Smooth muscle cell (in vitro differentiated cells): ENCODE measurements at regions not wholly inside any gene's neighbourhood (a gene's known extent, or its start where the extent isn't known, plus 50 kb on each side); places are given as distances from the start of the nearest gene placed in this dataset.

ENCODE experiments used
- DNase-seq: peaks from one replicate; lab custom pipeline; 2025; ENCODE audit not compliant: unreplicated experiment; lab: John Stamatoyannopoulos, UW
- H2AFZ ChIP-seq: fragments of 200-600 bp; sonication (generic); 2 replicates; pipeline ENCODE4 v1.6.0; 2016; ENCODE audit warnings: antibody characterized with exemption, low read depth, mild to moderate bottlenecking
- H3F3A ChIP-seq: fragments of 200-600 bp; sonication (generic); 2 replicates; pipeline ENCODE4 v1.6.0; 2017; ENCODE audit warnings: antibody characterized with exemption, low read depth
- H3K27ac ChIP-seq: fragments of 200-600 bp; sonication (generic); 2 replicates; pipeline ENCODE4 v1.5.1; 2016; ENCODE audit warnings: low read depth, mild to moderate bottlenecking
- H3K27me3 ChIP-seq: fragments of 200-600 bp; sonication (generic); 2 replicates; pipeline ENCODE4 v1.6.1; 2016; ENCODE audit warnings: low read depth, mild to moderate bottlenecking
- H3K36me3 ChIP-seq: fragments of 200-600 bp; sonication (generic); 2 replicates; pipeline ENCODE4 v1.5.1; 2016; ENCODE audit warnings: low read depth
- H3K4me1 ChIP-seq: fragments of 200-600 bp; sonication (generic); 2 replicates; pipeline ENCODE4 v1.5.1; 2016; ENCODE audit warnings: low read depth
- H3K4me2 ChIP-seq: fragments of 200-600 bp; sonication (generic); 2 replicates; pipeline ENCODE4 v1.6.0; 2016; ENCODE audit warnings: mild to moderate bottlenecking
- H3K4me3 ChIP-seq: fragments of 200-600 bp; sonication (generic); 2 replicates; pipeline ENCODE4 v1.5.1; 2016; ENCODE audit warnings: mild to moderate bottlenecking
- H3K79me2 ChIP-seq: fragments of 200-600 bp; sonication (generic); 2 replicates; pipeline ENCODE4 v1.6.0; 2016; ENCODE audit warnings: low read depth, mild to moderate bottlenecking
- H3K9ac ChIP-seq: fragments of 200-600 bp; sonication (generic); 2 replicates; pipeline ENCODE4 v1.6.0; 2016; ENCODE audit warnings: low read depth
- H3K9me3 ChIP-seq: fragments of 200-600 bp; sonication (generic); replicated peaks from 2 replicates; pipeline ENCODE4 v1.5.1; 2016; ENCODE audit warnings: low read depth
- H4K20me1 ChIP-seq: fragments of 200-600 bp; sonication (generic); 2 replicates; pipeline ENCODE4 v1.6.0; 2016; ENCODE audit warnings: low read depth
- CTCF ChIP-seq: fragments of 200-600 bp; sonication (generic); IDR thresholded peaks from 2 replicates; pipeline ENCODE4 v1.5.1; 2017; ENCODE audit warnings: borderline replicate concordance, mild to moderate bottlenecking, antibody characterized with exemption; ENCODE audit not compliant: insufficient read depth, poor library complexity, severe bottlenecking
- WGBS: methylation state at CpG from one replicate; pipeline ENCODE4 v1.1.7; 2016; ENCODE audit warnings: low lambda C conversion rate; 5-methylcytosine and 5-hydroxymethylcytosine counted together

GRCh38 chr3:31355807-31356206 is 176.9 kb upstream of the STT3B start:
- Histone ChIP-seq H3K36me3 (no peaks in the 10 kb centered on the region), H3K4me2 (no peak overlapping the region), H3K4me1 (peaks cover 4% of the 10 kb centered on the region), H3K27me3 (no peaks in the 10 kb centered on the region), H2AFZ (no peak overlapping the region), H3K9me3 (no peaks in the 10 kb centered on the region), H3F3A (peaks cover 5% of the 10 kb centered on the region), H3K27ac (no peak overlapping the region), H4K20me1 (no peaks in the 10 kb centered on the region), H3K9ac (no peak overlapping the region), H3K79me2 (no peaks in the 10 kb centered on the region), H3K4me3 (no peak overlapping the region)
- no peak for TF ChIP-seq CTCF
- no peak for DNase-seq
- WGBS, result 98% methylated on average over 5 of the region's 5 CpGs

GRCh38 chr3:31356941-31357340 is 175.8 kb upstream of the STT3B start:
- H2AFZ ChIP-seq, result no peak overlapping the region
- H3K79me2 ChIP-seq, result no peaks in the 10 kb centered on the region

GRCh38 chr3:31357451-31357850 is 175.3 kb upstream of the STT3B start:
- Histone ChIP-seq H3K4me3 (no peak overlapping the region), H3K4me2 (no peak overlapping the region), H3K36me3 (no peaks in the 10 kb centered on the region), H3K27ac (no peak overlapping the region), H3K9ac (no peak overlapping the region), H3F3A (peaks cover 15% of the 10 kb centered on the region), H3K27me3 (no peaks in the 10 kb centered on the region), H3K4me1 (peaks cover 12% of the 10 kb centered on the region), H3K79me2 (no peaks in the 10 kb centered on the region), H4K20me1 (no peaks in the 10 kb centered on the region), H3K9me3 (no peaks in the 10 kb centered on the region), H2AFZ (no peak overlapping the region)
- WGBS, result 94% methylated on average over 2 of the region's 2 CpGs
- DNase-seq, result no peak
- TF ChIP-seq CTCF, result no peak

More at GRCh38 chr3:31356941-31357340, 175.8 kb upstream of the STT3B start:
- DNase-seq, result no peak
- Histone ChIP-seq H3K4me2 (no peak overlapping the region), H4K20me1 (no peaks in the 10 kb centered on the region), H3K4me3 (no peak overlapping the region), H3K27ac (no peak overlapping the region), H3K36me3 (no peaks in the 10 kb centered on the region), H3F3A (peaks cover 12% of the 10 kb centered on the region), H3K4me1 (peaks cover 12% of the 10 kb centered on the region), H3K9ac (no peak overlapping the region), H3K27me3 (no peaks in the 10 kb centered on the region), H3K9me3 (no peaks in the 10 kb centered on the region)
- TF ChIP-seq CTCF, result no peak
- WGBS, result 81% methylated on average over 9 of the region's 9 CpGs

- Histone ChIP-seq H3K4me2 (no peak overlapping the region), H3K4me1 (peaks cover 12% of the 10 kb centered on the region), H3F3A (peaks cover 15% of the 10 kb centered on the region), H4K20me1 (no peaks in the 10 kb centered on the region), H3K36me3 (no peaks in the 10 kb centered on the region), H3K27ac (no peak overlapping the region), H3K9me3 (no peaks in the 10 kb centered on the region), H2AFZ (no peak overlapping the region), H3K4me3 (no peak overlapping the region), H3K9ac (no peak overlapping the region), H3K27me3 (no peaks in the 10 kb centered on the region), H3K79me2 (no peaks in the 10 kb centered on the region)
- 88% methylated on average over 1 of the region's 1 CpG for WGBS
- TF ChIP-seq CTCF, result no peak
- no peak for DNase-seq
Measured at GRCh38 chr3:31358473-31359070, 174.2 kb upstream of the STT3B start.
